Stimulated activated CD4-positive, alpha-beta T cell treated with anti-CD3 and anti-CD28 coated beads, Interleukin-15, amount 100 ng/mL, for 24 hours (primary cell): ENCODE measurements at regions not wholly inside any gene's neighbourhood (a gene's known extent, or its start where the extent isn't known, plus 50 kb on each side); places are given as distances from the start of the nearest gene placed in this dataset.

ENCODE experiments used
- DNase-seq: peaks from one replicate; pipeline ENCODE4 v3.0.0-alpha.2; 2020

DNA sequence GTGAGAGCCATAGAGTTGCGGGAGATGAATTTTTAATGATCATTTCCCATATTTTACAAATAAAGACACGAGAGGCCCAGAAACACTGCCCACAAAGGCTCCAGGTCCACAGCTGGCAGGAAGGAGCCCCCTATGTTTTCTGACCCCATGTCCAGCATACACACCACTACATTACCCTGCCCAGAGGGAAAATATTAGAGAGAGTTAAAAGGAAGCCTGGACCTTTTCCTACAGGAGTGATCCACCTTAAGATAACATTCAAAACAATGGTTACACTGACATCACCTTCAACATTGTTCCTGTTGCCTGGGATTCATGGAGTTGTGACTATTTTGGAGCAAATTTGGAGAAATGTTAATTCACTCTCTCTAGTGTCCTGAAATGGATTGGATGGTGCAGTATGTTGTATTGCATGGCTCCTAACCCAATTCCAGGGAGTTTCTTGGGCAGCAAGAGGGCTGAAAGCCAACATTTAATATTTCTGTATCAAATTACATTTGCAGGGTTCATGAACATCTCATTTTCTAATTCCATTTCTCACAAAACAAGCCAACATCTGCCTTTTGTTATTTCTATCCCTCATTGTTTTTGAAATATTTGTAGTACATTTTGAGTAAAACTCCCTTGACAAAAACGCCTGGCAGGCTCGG is 172.5 kb downstream of the DLEU7 start:
- DNase-seq = no peak

- no peak for DNase-seq
Observed at GRCh38 chr13:50671497-50671850, 172.0 kb downstream of the DLEU7 start.

DNA sequence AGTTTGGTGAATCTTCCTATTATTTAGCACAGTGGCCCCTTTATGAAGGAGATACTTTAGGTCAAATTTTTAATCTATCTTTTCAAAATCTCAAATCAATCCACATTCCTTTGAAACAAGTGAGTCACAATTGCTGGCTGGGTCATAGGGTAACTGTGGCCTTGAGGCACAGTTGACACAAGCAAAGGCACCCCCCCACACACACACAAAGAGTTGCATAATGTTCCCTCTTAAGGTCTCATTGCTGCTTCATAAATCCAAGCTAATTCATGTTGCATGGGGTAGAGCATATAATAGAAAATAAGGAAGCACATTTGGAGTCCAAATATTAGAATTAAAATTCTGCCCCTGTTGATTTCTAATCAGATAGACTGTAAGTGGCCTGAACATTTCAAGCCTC is 171.5 kb downstream of the DLEU7 start:
- no peak for DNase-seq

- no peak for DNase-seq
Observed at GRCh38 chr13:50675651-50676050, 167.8 kb downstream of the DLEU7 start.

GRCh38 chr13:50676602-50677001 is 166.9 kb downstream of the DLEU7 start:
- no peak for DNase-seq

GRCh38 chr13:50677258-50677657 is 166.2 kb downstream of the DLEU7 start:
- DNase-seq = no peak

GRCh38 chr13:50677687-50678463 is 165.6 kb downstream of the DLEU7 start:
- no peak for DNase-seq

DNA sequence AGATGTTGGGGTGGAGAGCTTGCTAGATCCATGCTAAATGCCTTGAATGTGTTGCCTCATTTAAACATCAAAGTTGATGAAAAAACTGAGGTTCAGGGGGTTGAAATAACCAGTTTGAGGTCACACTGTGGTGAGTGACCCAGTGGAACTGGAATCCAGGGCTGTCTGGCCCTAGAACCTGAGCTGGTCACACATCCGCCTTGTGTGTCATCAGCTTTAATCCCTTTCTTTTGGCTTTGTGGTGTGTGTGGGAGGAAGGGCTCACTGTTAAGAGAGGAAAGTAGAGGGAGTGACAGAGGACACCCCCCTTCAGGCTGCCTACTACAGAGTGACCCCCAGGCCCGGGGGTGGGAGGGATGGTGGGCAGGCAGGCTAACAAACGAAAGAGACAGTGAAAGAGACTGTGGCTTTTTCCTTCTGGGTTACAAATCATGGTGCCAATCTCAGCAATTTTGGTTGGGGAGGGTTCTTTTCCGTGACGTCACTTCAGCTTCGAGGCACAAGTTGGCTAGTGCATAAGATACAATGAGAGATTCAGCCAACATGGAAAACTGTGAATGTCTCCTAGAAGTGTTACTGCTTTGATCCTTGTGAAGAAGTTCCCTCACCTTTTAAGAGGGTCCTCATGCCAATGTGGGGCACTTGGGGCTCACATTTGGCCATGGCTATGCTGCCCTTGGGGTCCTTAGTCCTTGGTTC is 164.9 kb downstream of the DLEU7 start:
- DNase-seq = no peak

DNA sequence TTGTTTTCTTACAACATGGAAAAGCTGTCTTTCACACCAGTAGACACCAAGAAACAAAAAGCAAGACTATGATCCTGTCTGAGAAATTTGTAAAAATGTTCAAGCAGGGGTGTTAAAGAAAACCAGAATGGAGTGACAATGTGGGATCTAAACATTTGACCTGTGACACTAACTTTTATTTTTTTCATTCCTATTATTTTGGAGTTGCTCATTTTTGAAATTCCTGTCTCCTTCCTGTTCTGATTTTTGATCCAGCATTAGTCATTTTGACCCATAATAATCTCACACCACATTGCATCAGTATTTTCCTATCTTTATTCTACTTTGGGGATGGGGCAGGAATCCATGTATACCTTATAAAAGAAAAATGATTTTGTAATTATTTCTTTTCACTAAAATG is 164.2 kb downstream of the DLEU7 start:
- DNase-seq = no peak

- DNase-seq = no peak
Observed at GRCh38 chr13:50682002-50682401, 161.5 kb downstream of the DLEU7 start.

DNA sequence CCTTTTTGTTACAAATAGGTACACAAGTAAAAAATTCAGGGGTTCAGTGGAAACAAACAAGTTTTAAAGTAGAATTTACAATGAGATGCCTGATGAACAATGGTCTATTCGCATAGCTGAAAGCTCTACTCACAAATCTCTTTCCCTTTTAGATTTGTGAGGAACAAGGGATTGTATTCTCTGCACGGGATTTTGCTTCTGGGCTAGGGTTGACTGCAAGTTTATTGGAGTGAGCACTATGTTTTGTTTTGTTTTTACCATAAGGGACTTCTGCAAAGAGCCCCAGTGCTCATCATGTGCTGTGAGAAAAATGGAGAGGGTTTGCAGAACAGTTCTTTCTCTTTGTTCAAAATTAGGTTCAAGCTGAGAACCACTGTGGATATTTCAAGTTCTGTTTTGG is 160.5 kb downstream of the DLEU7 start:
- DNase-seq = no peak

GRCh38 chr13:50684366-50684765 is 159.1 kb downstream of the DLEU7 start:
- DNase-seq = no peak

- no peak for DNase-seq
Observed at GRCh38 chr13:50685491-50685890, 158.0 kb downstream of the DLEU7 start.

GRCh38 chr13:50685956-50686355 is 157.5 kb downstream of the DLEU7 start:
- DNase-seq = no peak

DNA sequence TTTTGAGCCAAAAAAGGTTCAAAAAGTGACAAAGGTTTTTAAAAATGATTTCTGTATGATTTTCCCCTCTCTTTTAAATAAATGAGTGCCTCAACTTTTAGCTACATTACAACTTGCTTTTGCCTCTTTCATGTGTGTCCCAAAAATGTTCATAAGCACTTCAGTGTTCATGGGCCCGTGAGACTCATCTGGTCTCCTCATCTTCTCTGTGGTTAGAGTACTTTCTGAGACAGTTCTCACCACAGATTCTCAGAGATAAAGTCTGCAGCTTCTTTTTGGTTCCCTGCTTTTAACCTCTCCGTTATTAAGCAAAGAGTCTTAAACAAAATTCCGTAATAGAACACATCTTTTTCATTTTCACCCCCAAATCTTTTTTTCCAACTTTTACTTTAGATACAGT is 156.9 kb downstream of the DLEU7 start:
- DNase-seq = no peak

DNA sequence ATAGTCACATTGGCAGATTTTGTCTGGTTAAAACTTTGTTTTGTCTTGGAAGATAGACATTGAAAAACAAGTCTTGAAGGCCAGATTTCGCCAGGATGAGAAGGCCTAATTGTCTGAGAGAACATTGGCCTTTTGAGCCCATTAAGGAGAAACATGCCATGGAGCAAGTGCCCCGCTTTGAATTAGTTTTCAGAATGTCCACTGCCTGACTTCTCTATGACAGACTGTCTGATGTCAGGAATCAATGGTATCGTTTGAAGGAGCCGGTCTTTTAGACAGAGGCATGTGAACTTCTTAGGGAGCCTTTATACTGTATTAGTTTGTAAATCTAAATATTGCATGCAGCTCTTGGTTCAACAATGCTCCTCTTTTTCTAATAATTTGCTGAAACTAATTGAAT is 155.9 kb downstream of the DLEU7 start:
- DNase-seq = no peak

- DNase-seq = no peak
Observed at GRCh38 chr13:50690006-50690405, 153.5 kb downstream of the DLEU7 start.

- no peak for DNase-seq
Observed at GRCh38 chr13:50691176-50691680, 152.3 kb downstream of the DLEU7 start.

DNA sequence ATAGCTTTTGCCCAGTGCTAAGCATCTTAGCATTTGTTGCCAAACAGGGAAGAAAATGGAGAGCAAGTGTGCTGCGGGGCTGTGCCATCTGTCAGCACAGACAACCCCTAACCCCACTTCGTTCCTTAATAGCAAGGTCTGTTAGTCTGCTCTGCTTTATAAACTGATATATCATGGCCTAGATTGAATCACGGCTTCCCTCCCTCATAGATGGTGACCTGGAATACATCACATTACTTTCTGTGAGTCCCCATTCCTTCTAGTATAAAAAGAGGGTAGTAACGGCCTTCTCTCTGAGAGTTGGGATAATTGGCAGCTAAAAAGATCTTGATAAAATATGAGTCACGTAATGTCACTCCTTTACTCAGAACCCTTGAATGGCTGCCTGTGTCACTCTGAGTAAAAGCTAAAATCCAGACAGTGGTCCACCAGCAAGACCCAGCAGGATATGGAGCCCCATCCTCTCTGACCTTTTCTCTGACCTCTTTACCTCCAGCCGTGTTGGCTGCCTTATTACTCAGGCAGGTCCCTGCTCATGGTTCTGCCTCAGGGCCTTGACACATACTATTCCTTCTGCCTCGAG is 151.7 kb downstream of the DLEU7 start:
- DNase-seq = no peak

GRCh38 chr13:50692396-50692915 is 151.0 kb downstream of the DLEU7 start:
- DNase-seq = no peak

GRCh38 chr13:50693727-50694126 is 149.8 kb downstream of the DLEU7 start:
- no peak for DNase-seq

DNA sequence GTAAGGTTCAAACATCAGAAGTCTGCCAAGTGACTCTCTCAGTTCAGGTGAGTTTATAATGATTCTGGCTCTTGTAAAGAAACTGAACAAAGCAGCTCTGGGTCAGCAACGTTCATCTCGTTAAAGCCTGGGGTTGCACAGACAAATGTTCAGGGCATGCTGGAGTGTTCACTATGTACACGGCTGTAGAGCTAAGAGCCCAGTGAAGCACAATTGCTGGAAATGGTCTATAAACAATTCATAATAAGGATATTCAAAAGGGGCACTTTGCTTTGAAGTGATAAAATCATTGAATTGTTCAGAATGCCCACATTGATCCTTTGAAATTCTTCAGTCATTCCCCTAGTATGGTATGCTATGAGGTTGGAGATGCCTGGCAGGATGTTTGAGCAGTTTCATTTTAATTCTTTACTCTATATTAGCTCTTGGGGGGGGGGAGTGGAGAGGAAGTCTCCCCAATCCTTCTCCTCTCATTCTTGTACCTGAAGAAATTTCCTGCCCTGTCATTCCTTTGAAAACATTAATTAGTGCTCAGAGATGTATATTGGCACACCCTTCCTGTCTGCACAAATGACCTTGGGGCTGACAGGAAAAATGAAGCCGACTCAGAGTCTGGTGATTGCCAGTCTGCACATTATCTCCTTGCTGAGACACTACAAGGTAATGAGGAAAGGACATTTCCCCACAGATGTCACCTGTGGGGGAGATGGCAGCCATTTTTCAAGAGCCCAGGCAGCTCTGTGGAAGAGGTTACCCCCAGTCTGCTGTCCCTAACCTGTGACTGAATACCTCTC is 145.5 kb downstream of the DLEU7 start:
- DNase-seq = no peak
